ENCODE measurements at regions not wholly inside any gene's neighbourhood (a gene's known extent, or its start where the extent isn't known, plus 50 kb on each side); places are given as distances from the start of the nearest gene placed in this dataset.

DNA sequence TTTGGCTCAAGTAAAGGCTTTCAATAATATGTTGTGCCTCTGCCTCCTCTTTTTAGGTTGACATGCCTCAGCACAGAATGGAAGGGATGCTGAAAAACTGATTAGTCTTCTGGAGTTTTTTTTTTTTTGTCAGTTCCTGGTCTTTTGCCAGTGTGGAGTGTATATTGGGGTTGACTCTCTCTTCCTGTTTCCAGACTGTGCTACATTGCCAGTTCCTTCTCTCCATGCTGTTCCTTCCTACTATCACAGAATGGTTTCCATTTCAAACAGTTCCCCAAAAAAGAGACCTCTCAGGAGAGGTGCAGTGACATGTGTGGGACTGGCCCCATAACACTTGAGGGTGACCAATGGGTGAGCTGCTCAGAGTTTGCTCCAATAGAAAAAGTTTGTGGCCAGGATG is 101.7 kb upstream of the ETV3 start:
- no peaks in the 10 kb centered on the region for H3K9me3 ChIP-seq
- H3K36me3 ChIP-seq, result no peaks in the 10 kb centered on the region
- no peaks in the 10 kb centered on the region for H3K4me1 ChIP-seq
- peaks cover 0 to 20% (median 0%) of the 10 kb centered on the region in 7 donors for H3K27me3 ChIP-seq (replicated peaks in 1 of 7)
- intact Hi-C loops (cut with DNase I; ENCODE audit: low total_unique reads), result no loop called here
- TF ChIP-seq CTCF (IDR thresholded peaks at IDR 0.05 in 8 of 11, conservative IDR thresholded peaks at IDR 0.05 in 3 of 11) (no peak), POLR2AphosphoS5 (IDR thresholded peaks at IDR 0.05) (no peak), POLR2A (IDR thresholded peaks at IDR 0.05) (no peak)
- H3K4me3 ChIP-seq, result no peak overlapping the region
- no peak overlapping the region for H3K27ac ChIP-seq
- DNase-seq, result no peak

DNA sequence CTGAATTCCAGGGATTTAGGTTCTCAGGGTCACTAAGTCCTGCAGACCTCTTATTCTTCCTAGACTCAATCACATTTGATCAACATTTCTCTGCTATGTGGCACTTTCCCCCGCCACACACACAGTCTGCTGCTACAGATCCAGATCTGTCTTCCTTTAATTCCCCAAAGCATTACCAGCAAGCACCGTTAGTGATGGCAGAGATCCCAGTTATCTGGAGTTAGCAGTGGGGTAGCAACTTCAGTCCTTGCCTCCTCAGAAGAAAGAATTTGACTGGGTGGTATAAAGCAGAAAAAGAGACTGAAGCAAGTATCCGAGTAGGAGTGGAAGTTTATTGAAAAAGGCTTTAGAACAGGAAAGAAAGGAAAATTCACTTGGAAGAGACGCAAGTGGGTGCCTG is 100.4 kb upstream of the ETV3 start:
- Histone ChIP-seq H3K9me3 (no peaks in the 10 kb centered on the region), H3K27ac (no peak overlapping the region), H3K36me3 (no peaks in the 10 kb centered on the region), H3K4me1 (no peaks in the 10 kb centered on the region), H3K4me3 (no peak overlapping the region), H3K27me3 (replicated peaks in 1 of 7) (peaks cover 0 to 17% (median 0%) of the 10 kb centered on the region in 7 donors)
- DNase-seq, result no peak
- intact Hi-C loops (cut with DNase I; ENCODE audit: low total_unique reads), result no loop called here
- TF ChIP-seq POLR2A (IDR thresholded peaks at IDR 0.05) (no peak), CTCF (IDR thresholded peaks at IDR 0.05 in 8 of 11, conservative IDR thresholded peaks at IDR 0.05 in 3 of 11) (no peak), POLR2AphosphoS5 (IDR thresholded peaks at IDR 0.05) (no peak)
- WGBS, 5 donors, result 66 to 86% (median 85%) methylated on average over 4 of the region's 4 CpGs

GRCh38 chr1:157237981-157238380 is 99.8 kb upstream of the ETV3 start:
- Histone ChIP-seq H3K9me3 (no peaks in the 10 kb centered on the region), H3K27me3 (replicated peaks in 1 of 7) (peaks cover 0 to 17% (median 0%) of the 10 kb centered on the region in 7 donors), H3K27ac (no peak overlapping the region), H3K36me3 (no peaks in the 10 kb centered on the region), H3K4me1 (no peaks in the 10 kb centered on the region), H3K4me3 (no peak overlapping the region)
- TF ChIP-seq POLR2A (IDR thresholded peaks at IDR 0.05) (no peak), POLR2AphosphoS5 (IDR thresholded peaks at IDR 0.05) (no peak)
- WGBS, 5 donors, result 60 to 83% (median 78%) methylated on average over 3 of the region's 3 CpGs
- no peak for DNase-seq
- intact Hi-C loops (cut with DNase I; ENCODE audit: low total_unique reads), result no loop called here

DNA sequence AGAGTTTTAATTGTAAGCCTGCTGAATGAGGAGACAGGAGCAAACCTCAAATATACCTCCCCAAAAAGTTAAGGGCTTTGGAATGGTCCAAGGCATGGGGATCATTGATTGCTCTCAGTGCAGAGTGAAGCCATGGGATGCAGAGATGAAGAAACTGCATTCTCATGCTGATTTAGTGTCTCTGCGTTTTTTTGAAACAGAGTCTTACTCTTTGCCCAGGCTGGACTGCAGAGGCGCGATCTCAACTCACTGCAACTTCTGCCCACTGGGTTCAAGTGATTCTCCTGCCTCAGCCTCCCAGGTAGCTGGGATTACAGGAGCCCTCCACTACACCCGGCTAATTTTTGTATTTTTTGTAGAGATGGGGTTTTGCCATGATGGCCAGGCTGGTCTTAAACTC is 99.3 kb upstream of the ETV3 start:
- WGBS, 5 donors, result 76 to 88% (median 82%) methylated on average over 4 of the region's 4 CpGs
- no peaks in the 10 kb centered on the region for H3K36me3 ChIP-seq
- H3K27me3 ChIP-seq (replicated peaks in 1 of 7), result peaks cover 0 to 17% (median 0%) of the 10 kb centered on the region in 7 donors
- TF ChIP-seq POLR2A (IDR thresholded peaks at IDR 0.05), result no peak
- no peak for TF ChIP-seq CTCF (IDR thresholded peaks at IDR 0.05 in 8 of 11, conservative IDR thresholded peaks at IDR 0.05 in 3 of 11)
- no peak for TF ChIP-seq POLR2AphosphoS5 (IDR thresholded peaks at IDR 0.05)
- no peaks in the 10 kb centered on the region for H3K4me1 ChIP-seq
- intact Hi-C loops (cut with DNase I; ENCODE audit: low total_unique reads), result no loop called here
- H3K4me3 ChIP-seq, result no peak overlapping the region
- H3K9me3 ChIP-seq, result no peaks in the 10 kb centered on the region
- DNase-seq, result no peak
- H3K27ac ChIP-seq, result no peak overlapping the region

DNA sequence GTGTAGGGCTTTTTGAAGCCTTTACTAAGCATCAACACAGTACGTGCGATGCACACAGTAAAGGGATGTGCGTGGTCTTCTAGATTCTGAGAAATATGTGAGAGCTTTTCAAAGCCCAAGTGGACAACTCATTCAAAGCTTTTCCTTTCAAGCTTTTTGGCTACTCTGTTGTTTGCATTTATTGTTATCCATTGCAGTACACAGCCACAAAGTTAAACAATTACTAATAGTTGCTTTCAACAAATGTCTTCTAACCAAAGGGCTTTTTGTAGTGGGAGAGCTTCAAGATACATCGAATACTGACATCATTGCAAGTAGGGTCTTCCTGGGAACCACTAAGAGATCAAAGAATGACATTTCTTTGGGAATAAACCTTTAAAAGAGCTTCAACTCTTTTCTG is 97.9 kb upstream of the ETV3 start:
- Histone ChIP-seq H3K4me1 (no peaks in the 10 kb centered on the region), H3K4me3 (no peak overlapping the region), H3K9me3 (no peaks in the 10 kb centered on the region), H3K27me3 (replicated peaks in 1 of 7) (peaks cover 0 to 17% (median 0%) of the 10 kb centered on the region in 7 donors), H3K27ac (no peak overlapping the region), H3K36me3 (no peaks in the 10 kb centered on the region)
- no peak for TF ChIP-seq POLR2A (IDR thresholded peaks at IDR 0.05)
- no peak for TF ChIP-seq CTCF (IDR thresholded peaks at IDR 0.05 in 8 of 11, conservative IDR thresholded peaks at IDR 0.05 in 3 of 11)
- no peak for TF ChIP-seq POLR2AphosphoS5 (IDR thresholded peaks at IDR 0.05)
- intact Hi-C loops (cut with DNase I; ENCODE audit: low total_unique reads), result no loop called here
- 89 to 95% (median 93%) methylated on average over 4 of the region's 4 CpGs for WGBS, 5 donors
- no peak for DNase-seq

Data from spleen (tissue), 11 donors.